ENCODE measurements at regions not wholly inside any gene's neighbourhood (a gene's known extent, or its start where the extent isn't known, plus 50 kb on each side); places are given as distances from the start of the nearest gene placed in this dataset.

GRCh38 chr2:108115868-108116267, 123.9 kb upstream of the SULT1C3 start:
- Histone ChIP-seq H2AFZ (ENCODE audit: control insufficient read depth, low read length) (no peak overlapping the region), H3K27ac (ENCODE audit: control insufficient read depth, insufficient read depth, low read length) (no peak overlapping the region), H3K9me1 (ENCODE audit: control insufficient read depth, extremely low read depth, insufficient read depth, low read length) (no peaks in the 10 kb centered on the region), H3K36me3 (ENCODE audit: control insufficient read depth in 2 of 2, extremely low read depth in 1 of 2, insufficient read depth in 2 of 2, low read length in 2 of 2) (no peaks in the 10 kb centered on the region), H3K79me2 (ENCODE audit: control insufficient read depth, insufficient read depth, low read length) (no peaks in the 10 kb centered on the region), H3K9me3 (ENCODE audit: control insufficient read depth, low read depth, low read length) (no peaks in the 10 kb centered on the region), H3K27me3 (ENCODE audit: control insufficient read depth, extremely low read depth, insufficient read depth, low read length) (no peaks in the 10 kb centered on the region), H3K4me3 (ENCODE audit: control insufficient read depth in 2 of 3, extremely low read depth in 1 of 3, insufficient read depth in 2 of 3, low read depth in 1 of 3, low read length in 3 of 3) (no peak overlapping the region), H3K4me2 (ENCODE audit: control insufficient read depth, extremely low read depth, insufficient read depth, low read depth, low read length) (no peak overlapping the region), H3K4me1 (ENCODE audit: control insufficient read depth, extremely low read depth, insufficient read depth, low read length) (no peaks in the 10 kb centered on the region), H4K20me1 (ENCODE audit: control insufficient read depth, extremely low read depth, insufficient read depth, low read length) (no peaks in the 10 kb centered on the region), H3K9ac (ENCODE audit: control insufficient read depth, extremely low read depth, insufficient read depth, low read length) (no peak overlapping the region)
- dilution Hi-C loops (cut with MboI; ENCODE audit: extremely low pct_ligation_motif_present, low sequenced_read_pairs) = no loop called here
- DNase-seq (ENCODE audit: low read depth, low spot score) (no peak), FAIRE-seq (no peak)
- no peak for TF ChIP-seq CTCF (optimal IDR thresholded peaks at IDR 0.05 in 1 of 3, IDR thresholded peaks at IDR 0.05 in 1 of 3, conservative IDR thresholded peaks at IDR 0.05 in 1 of 3; ENCODE audit: extremely low read depth in 1 of 3, insufficient read depth in 2 of 3, low read length in 3 of 3)
- TF ChIP-seq EZH2 (IDR thresholded peaks at IDR 0.05; ENCODE audit: low read length) = no peak

GRCh38 chr2:108118996-108119395, 120.8 kb upstream of the SULT1C3 start:
- FAIRE-seq = no peak
- dilution Hi-C loops (cut with MboI; ENCODE audit: extremely low pct_ligation_motif_present, low sequenced_read_pairs) = no loop called here

More at GRCh38 chr2:108118996-108119395, 120.8 kb upstream of the SULT1C3 start:
- Histone ChIP-seq H3K4me3 (ENCODE audit: control insufficient read depth in 2 of 3, extremely low read depth in 1 of 3, insufficient read depth in 2 of 3, low read depth in 1 of 3, low read length in 3 of 3) (no peak overlapping the region), H3K4me1 (ENCODE audit: control insufficient read depth, extremely low read depth, insufficient read depth, low read length) (no peaks in the 10 kb centered on the region), H3K27me3 (ENCODE audit: control insufficient read depth, extremely low read depth, insufficient read depth, low read length) (no peaks in the 10 kb centered on the region), H3K27ac (ENCODE audit: control insufficient read depth, insufficient read depth, low read length) (no peak overlapping the region), H3K9ac (ENCODE audit: control insufficient read depth, extremely low read depth, insufficient read depth, low read length) (no peak overlapping the region), H3K79me2 (ENCODE audit: control insufficient read depth, insufficient read depth, low read length) (no peaks in the 10 kb centered on the region), H3K4me2 (ENCODE audit: control insufficient read depth, extremely low read depth, insufficient read depth, low read depth, low read length) (no peak overlapping the region), H4K20me1 (ENCODE audit: control insufficient read depth, extremely low read depth, insufficient read depth, low read length) (no peaks in the 10 kb centered on the region), H3K36me3 (ENCODE audit: control insufficient read depth in 2 of 2, extremely low read depth in 1 of 2, insufficient read depth in 2 of 2, low read length in 2 of 2) (no peaks in the 10 kb centered on the region), H3K9me1 (ENCODE audit: control insufficient read depth, extremely low read depth, insufficient read depth, low read length) (no peaks in the 10 kb centered on the region), H3K9me3 (ENCODE audit: control insufficient read depth, low read depth, low read length) (no peaks in the 10 kb centered on the region), H2AFZ (ENCODE audit: control insufficient read depth, low read length) (no peak overlapping the region)
- DNase-seq (ENCODE audit: low read depth, low spot score) = no peak
- no peak for TF ChIP-seq EZH2 (IDR thresholded peaks at IDR 0.05; ENCODE audit: low read length)
- TF ChIP-seq CTCF (optimal IDR thresholded peaks at IDR 0.05 in 1 of 3, IDR thresholded peaks at IDR 0.05 in 1 of 3, conservative IDR thresholded peaks at IDR 0.05 in 1 of 3; ENCODE audit: extremely low read depth in 1 of 3, insufficient read depth in 2 of 3, low read length in 3 of 3) = no peak
